ENCODE measurements at regions not wholly inside any gene's neighbourhood (a gene's known extent, or its start where the extent isn't known, plus 50 kb on each side); places are given as distances from the start of the nearest gene placed in this dataset.
"Not testable (repeated sequence)": the region's sequence is repeated elsewhere in the genome, so short reads cannot be mapped to it uniquely, and the experiment has no call there.

GRCh38 chr1:80363689-80364475 is 1357.4 kb upstream of the ADGRL4 start:
- no peak for DNase-seq

- DNase-seq, result peak in 1 of 2 experiments; percentile 35
These were observed 1353.1 kb upstream of the ADGRL4 start for GRCh38 chr1:80359666-80360065.

- DNase-seq, result no peak
These were observed 1342.7 kb upstream of the ADGRL4 start for GRCh38 chr1:80349218-80349617.

DNA sequence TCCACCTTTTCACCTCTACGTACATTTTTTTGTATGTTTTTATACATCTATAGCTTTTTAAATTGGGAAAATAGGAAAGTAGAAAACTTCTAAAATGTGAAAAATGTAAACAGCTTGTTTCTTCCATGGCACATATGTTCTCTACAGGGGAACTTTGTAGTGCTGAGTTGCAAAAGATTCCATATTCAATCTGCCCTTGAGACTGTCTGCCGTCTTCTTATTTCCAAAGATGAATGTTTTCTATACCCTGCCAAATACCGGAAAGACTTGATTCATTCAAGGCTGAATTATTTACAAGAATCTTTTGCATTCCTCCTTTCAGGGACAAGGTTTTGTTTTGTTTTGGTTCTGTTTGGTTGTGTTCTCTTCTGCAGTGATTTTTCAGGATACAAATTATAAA is 1334.5 kb upstream of the ADGRL4 start:
- DNase-seq, result no peak

- DNase-seq, result no peak
These were observed 1311.6 kb upstream of the ADGRL4 start for GRCh38 chr1:80318108-80318507.

GRCh38 chr1:80310703-80311245 is 1304.2 kb upstream of the ADGRL4 start:
- DNase-seq, result peak; percentile 72 to 82

DNA sequence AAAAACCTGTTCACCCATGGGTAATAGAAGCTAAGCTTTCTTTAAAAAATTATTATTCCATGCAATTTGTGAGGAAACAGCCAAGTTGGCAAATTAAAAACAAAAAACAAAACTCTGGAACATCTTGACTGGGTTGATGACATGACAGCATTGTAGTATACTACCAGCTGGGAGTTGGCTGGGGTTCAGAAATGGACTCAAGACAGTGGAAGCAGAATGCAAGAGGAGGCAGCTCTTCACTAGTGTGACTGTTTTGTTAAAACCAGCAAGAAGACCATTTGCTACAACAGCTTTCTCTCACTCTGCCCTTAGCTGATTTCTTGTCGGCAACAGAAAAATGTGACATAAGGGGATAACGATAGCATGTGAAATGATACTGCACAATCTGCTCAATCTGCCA is 1298.9 kb upstream of the ADGRL4 start:
- peak; percentile 84 to 89 for DNase-seq

GRCh38 chr1:80293818-80294217 is 1287.3 kb upstream of the ADGRL4 start:
- DNase-seq, result no peak

DNA sequence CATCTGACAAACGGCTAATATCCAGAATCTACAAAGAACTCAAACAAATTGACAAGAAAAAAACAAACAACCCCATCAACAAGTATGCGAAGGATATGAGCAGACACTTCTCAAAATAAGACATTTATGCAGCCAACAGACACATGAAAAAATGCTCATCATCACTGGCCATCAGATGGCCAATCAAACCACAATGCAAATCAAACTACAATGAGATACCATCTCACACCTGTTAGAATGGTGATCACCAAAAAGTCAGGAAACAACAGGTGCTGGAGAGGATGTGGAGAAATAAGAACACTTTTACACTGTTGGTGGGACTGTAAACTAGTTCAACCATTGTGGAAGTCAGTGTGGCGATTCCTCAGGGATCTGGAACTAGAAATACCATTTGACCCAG is 1282.2 kb upstream of the ADGRL4 start:
- DNase-seq, result not testable (repeated sequence)

DNA sequence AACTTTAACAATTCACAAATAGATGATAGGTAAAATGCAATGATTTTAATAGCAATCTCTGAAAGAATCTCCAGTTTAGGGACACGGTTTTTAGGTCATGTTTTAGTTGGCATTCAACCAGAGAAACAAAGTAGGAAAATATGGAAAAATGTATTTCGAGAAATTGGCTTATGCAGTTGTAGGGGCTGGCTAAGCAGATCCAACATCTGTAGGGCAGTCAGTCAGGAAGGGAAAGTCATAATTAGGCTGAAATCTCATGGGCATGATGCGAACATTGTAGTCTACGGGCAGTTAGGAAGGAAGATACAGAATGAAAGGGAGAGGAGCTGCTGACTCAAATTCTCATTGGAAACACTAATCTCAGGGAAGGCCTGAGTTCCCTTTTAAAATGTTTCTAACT is 1276.0 kb upstream of the ADGRL4 start:
- DNase-seq, result no peak

DNA sequence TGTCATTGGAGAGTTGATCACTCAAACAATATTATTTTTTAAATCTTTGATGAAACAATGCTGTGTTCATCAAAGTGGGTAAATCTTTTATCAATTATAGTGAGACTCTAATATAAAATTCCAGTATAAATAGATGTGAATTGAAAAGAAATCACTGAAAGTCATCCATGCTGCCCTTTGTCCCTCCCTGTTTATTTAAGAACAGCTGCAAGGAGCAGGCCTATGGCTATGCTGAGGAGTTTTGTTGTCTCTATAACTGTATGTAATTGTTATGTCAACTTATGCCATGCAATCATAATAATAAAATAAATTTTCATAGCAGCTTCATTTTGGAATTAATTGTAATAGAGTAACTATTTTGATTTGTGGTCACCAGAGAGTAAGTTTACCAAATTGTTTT is 1272.4 kb upstream of the ADGRL4 start:
- no peak for DNase-seq

GRCh38 chr1:80274256-80274655 is 1267.7 kb upstream of the ADGRL4 start:
- no peak for DNase-seq

GRCh38 chr1:80272495-80272894 is 1266.0 kb upstream of the ADGRL4 start:
- no peak for DNase-seq

GRCh38 chr1:80258659-80259058 is 1252.1 kb upstream of the ADGRL4 start:
- no peak for DNase-seq

GRCh38 chr1:80251591-80251990 is 1245.1 kb upstream of the ADGRL4 start:
- peak in 1 of 2 experiments; percentile 40 for DNase-seq

DNA sequence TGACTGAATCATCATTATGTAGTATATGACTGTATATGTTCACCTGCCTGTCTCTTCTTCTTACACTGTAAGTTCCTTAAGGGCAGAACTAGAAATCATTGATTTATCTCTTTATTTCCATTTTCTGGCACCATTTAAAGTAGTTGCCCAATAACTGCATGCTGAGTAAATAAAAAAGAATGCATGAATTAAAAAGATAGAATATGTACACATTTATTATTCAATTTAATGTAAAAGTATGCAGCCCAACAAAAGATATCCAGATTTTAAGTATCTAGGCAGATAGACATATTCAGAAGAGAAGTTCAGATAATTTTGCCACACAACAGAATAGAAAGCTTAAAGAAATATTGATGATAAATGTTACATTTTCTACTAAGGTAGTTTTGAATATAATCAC is 1244.6 kb upstream of the ADGRL4 start:
- no peak for DNase-seq

DNA sequence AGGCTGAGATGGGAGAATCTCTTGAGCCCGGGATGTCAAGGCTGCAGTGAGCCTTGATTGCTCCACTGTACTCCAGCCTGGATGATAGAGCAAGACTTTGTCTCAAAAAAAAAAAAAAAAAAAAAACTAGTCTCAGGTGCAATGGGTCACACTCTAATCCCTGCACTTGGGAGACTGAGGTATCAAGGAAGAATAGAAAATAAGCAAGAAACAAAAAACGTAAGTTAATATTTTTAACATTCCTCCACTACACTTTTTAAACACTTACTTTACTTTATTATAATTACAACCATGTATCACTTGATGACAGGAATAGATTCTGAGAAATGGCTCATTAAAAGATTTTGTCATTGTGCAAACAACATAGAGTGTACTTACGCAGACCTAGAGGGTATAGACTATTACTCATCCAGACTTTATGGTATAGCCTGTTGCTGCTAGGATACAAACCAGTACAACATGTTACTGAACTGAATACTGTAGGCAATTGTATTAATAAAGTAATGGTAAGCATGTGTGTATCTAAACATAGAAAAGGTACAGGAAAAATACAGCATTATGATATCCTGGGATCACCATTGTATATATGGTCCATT is 1244.1 kb upstream of the ADGRL4 start:
- no peak for DNase-seq

DNA sequence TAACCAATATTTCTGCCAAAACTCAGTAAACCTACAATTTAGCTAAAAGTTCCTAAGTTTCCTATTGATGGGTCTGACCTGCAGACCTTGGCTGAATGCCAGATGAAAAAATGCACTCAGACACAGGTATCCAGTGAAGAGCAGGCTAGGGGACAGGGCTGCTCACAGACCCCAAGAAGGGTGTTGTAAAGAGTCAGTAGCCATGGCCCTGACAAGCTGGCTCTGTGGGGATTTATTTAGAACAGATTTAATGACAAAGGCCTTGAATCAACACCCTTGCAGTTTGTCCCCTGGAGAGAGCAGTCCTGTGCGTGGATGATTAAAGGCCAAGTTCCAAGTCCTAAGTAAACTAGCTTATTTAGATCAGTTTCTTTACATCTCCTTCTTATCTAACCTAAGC is 1243.2 kb upstream of the ADGRL4 start:
- no peak for DNase-seq

- DNase-seq, result no peak
These were observed 1242.4 kb upstream of the ADGRL4 start for GRCh38 chr1:80248886-80249285.

DNA sequence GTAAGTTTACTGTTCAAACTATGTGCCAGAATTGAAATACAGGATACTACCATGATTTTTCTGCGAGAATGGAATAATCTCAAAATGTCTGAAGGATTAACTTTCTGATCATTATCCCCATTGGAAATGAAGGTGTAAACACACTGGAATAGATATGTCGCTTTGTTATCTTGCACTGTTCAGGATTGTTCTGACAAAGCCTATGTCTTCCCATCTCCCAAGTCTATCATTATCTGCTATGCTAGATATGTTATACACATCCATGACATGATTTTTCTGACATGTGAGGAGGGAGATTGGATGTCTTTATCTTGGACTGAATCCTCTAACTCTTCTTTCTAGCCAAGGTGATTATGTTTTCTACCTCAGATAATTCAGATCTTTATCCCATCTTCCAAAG is 1239.3 kb upstream of the ADGRL4 start:
- no peak for DNase-seq

DNA sequence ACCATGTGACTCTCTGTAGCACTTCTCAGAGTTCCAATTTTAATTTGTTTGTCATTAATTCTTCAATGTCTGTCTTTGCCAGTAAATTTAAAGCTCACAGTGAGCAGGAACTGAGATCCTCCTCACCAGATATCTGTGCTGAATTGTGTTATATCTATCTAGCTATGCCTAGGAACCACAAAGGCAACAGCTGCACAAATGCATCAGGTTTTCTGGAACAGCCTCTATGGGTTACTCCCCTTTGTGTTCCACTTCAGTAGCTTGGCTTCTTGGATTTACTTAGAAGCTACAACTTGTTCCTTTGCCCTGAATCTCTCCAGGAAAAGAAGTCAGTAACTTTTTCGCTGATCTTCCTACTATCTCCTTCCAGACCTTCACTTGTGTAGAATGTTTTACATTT is 1237.8 kb upstream of the ADGRL4 start:
- DNase-seq, result no peak

DNA sequence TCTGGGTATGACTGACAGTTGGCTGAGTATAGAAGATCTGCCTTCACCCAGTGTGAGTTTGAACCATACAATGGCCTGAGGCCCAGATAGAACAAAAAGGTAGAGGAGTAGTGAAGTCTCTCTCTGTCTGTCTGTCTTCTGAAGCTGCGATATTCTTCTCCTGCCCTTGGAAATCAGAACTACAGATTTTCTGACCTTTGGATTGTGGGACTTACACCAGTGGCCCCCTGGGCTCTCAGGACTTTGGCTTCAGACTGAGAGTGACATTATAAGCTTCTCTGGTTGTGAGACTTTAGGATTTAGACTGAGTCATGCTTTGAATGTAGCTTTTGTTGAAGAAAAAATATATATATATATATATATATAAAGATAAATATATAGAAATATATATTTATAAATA is 1235.0 kb upstream of the ADGRL4 start:
- DNase-seq, result no peak

DNA sequence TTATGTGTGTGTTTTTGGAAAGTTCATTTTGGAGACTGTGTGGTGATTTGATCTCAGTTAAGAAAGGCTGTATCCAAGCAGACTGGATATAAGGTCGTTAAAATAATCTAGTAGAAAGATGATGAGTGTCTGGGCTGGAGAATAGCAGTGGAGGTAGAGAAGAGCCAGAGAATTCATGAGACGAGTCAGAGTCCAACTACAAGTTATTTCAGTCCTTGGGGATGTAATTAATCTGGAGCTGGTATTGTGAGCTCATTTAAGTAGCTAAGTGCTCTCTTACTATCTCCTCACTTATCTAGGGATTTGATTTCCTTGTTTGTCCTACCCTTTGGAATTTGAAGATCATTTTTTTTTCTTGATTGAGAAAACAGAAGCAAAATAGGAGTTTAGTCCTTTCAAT is 1219.0 kb upstream of the ADGRL4 start:
- no peak for DNase-seq

DNA sequence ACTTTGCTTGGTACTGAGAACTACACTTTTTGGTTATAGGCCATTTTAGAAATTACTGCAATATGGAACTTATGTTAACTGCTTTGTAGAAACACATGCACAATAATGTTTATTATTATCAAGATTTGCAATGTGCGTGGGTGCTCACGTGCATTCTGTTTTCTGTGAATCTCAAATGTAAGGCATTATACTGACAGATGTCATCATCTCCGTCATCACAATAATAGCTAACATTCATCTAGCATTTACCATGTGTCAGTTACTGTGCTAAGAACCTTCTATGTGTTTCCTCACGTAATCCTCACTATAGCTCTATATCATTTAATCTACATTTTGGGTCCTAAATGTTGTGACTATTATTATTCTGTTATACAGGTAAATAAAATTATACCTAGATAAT is 1214.8 kb upstream of the ADGRL4 start:
- no peak for DNase-seq

DNA sequence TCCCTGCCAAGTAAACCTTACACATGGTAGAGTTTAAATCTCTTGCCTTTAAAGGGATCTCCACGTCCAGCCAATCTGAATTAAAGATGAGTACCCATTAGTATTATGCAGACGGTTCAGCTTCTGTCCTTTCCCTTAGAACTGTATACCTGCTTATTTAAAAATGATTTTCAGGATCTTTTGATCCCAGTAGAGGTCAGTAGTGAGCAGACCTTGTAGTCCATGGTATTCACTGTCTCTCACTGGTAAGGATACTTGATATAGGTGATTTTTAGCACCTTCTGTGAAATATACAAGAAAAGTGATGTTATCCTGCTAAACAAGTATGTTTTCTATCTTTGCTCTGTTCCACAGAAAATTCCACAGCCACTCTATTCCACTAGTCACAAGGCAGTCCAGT is 1211.6 kb upstream of the ADGRL4 start:
- peak; percentile 78 for DNase-seq
